ENCODE measurements at regions not wholly inside any gene's neighbourhood (a gene's known extent, or its start where the extent isn't known, plus 50 kb on each side); places are given as distances from the start of the nearest gene placed in this dataset.

GRCh38 chr4:173698557-173699262, 168.7 kb upstream of the HAND2 start:
- no peaks in the 10 kb centered on the region for H3K36me3 Mint-ChIP-seq (ENCODE audit: low read depth, unreplicated experiment)
- no peak overlapping the region for H3K27ac Mint-ChIP-seq (ENCODE audit: unreplicated experiment)
- DNase-seq (ENCODE audit: low spot score): no peak
- peaks cover 11% of the 10 kb centered on the region for H3K4me1 Mint-ChIP-seq (ENCODE audit: unreplicated experiment)
- no peaks in the 10 kb centered on the region for H3K9me3 Mint-ChIP-seq (ENCODE audit: unreplicated experiment)
- H3K27me3 Mint-ChIP-seq (ENCODE audit: unreplicated experiment): no peaks in the 10 kb centered on the region
- no peak for TF ChIP-seq CTCF (IDR thresholded peaks at IDR 0.05; ENCODE audit: unreplicated experiment)
- no peak overlapping the region for H3K4me3 Mint-ChIP-seq (ENCODE audit: unreplicated experiment)

GRCh38 chr4:173697840-173698239, 167.8 kb upstream of the HAND2 start:
- Mint-ChIP-seq H3K4me3 (ENCODE audit: unreplicated experiment) (no peak overlapping the region), H3K27ac (ENCODE audit: unreplicated experiment) (no peak overlapping the region), H3K4me1 (ENCODE audit: unreplicated experiment) (peaks cover 11% of the 10 kb centered on the region), H3K36me3 (ENCODE audit: low read depth, unreplicated experiment) (no peaks in the 10 kb centered on the region), H3K9me3 (ENCODE audit: unreplicated experiment) (no peaks in the 10 kb centered on the region), H3K27me3 (ENCODE audit: unreplicated experiment) (no peaks in the 10 kb centered on the region)
- DNase-seq (ENCODE audit: low spot score): no peak
- TF ChIP-seq CTCF (IDR thresholded peaks at IDR 0.05; ENCODE audit: unreplicated experiment): no peak

- TF ChIP-seq CTCF (IDR thresholded peaks at IDR 0.05; ENCODE audit: unreplicated experiment): no peak
- no peak for DNase-seq (ENCODE audit: low spot score)
- Mint-ChIP-seq H3K36me3 (ENCODE audit: low read depth, unreplicated experiment) (no peaks in the 10 kb centered on the region), H3K4me1 (ENCODE audit: unreplicated experiment) (peaks cover 11% of the 10 kb centered on the region), H3K27me3 (ENCODE audit: unreplicated experiment) (no peaks in the 10 kb centered on the region), H3K9me3 (ENCODE audit: unreplicated experiment) (no peaks in the 10 kb centered on the region), H3K4me3 (ENCODE audit: unreplicated experiment) (no peak overlapping the region), H3K27ac (ENCODE audit: unreplicated experiment) (no peak overlapping the region)
These were observed 166.5 kb upstream of the HAND2 start for GRCh38 chr4:173696551-173696950.

GRCh38 chr4:173696011-173696410, 166.0 kb upstream of the HAND2 start:
- no peaks in the 10 kb centered on the region for H3K27me3 Mint-ChIP-seq (ENCODE audit: unreplicated experiment)
- DNase-seq (ENCODE audit: low spot score): no peak
- no peaks in the 10 kb centered on the region for H3K9me3 Mint-ChIP-seq (ENCODE audit: unreplicated experiment)
- H3K4me1 Mint-ChIP-seq (ENCODE audit: unreplicated experiment): peaks cover 11% of the 10 kb centered on the region
- no peak overlapping the region for H3K27ac Mint-ChIP-seq (ENCODE audit: unreplicated experiment)
- H3K36me3 Mint-ChIP-seq (ENCODE audit: low read depth, unreplicated experiment): no peaks in the 10 kb centered on the region
- H3K4me3 Mint-ChIP-seq (ENCODE audit: unreplicated experiment): no peak overlapping the region
- TF ChIP-seq CTCF (IDR thresholded peaks at IDR 0.05; ENCODE audit: unreplicated experiment): no peak

- no peaks in the 10 kb centered on the region for H3K27me3 Mint-ChIP-seq (ENCODE audit: unreplicated experiment)
- peaks cover 6% of the 10 kb centered on the region for H3K4me1 Mint-ChIP-seq (ENCODE audit: unreplicated experiment)
- H3K4me3 Mint-ChIP-seq (ENCODE audit: unreplicated experiment): no peak overlapping the region
These were observed 155.8 kb upstream of the HAND2 start for GRCh38 chr4:173685831-173686210.

More at GRCh38 chr4:173685831-173686210, 155.8 kb upstream of the HAND2 start:
- Mint-ChIP-seq H3K9me3 (ENCODE audit: unreplicated experiment) (no peaks in the 10 kb centered on the region), H3K36me3 (ENCODE audit: low read depth, unreplicated experiment) (no peaks in the 10 kb centered on the region), H3K27ac (ENCODE audit: unreplicated experiment) (no peak overlapping the region)
- no peak for DNase-seq (ENCODE audit: low spot score)
- TF ChIP-seq CTCF (IDR thresholded peaks at IDR 0.05; ENCODE audit: unreplicated experiment): no peak
